ENCODE measurements at regions not wholly inside any gene's neighbourhood (a gene's known extent, or its start where the extent isn't known, plus 50 kb on each side); places are given as distances from the start of the nearest gene placed in this dataset.

DNA sequence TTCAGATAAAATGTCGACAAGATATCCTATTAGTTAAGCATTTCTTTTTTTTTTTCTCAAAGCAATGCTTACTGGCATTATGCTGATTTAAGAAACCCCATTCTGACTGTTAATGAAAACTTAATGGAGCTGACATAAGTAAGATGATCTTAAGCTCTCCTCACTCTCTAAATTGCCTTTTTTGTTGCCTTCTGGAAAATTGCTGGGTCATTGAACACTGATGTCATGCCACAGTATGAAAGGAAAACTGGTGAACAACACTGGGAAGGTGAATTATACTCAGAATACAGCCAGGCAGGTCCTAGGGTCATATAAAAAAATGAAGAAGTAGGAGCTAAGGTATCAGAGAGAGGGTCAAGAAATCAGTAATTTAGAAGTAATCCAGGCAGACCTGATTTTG is 179.9 kb downstream of the BTG1 start:
- H3K9ac ChIP-seq (ENCODE audit: low read length) = no peak overlapping the region
- no peaks in the 10 kb centered on the region for H3K27me3 ChIP-seq (ENCODE audit: control insufficient read depth, insufficient read depth, low read length)
- no peaks in the 10 kb centered on the region for H3K4me1 ChIP-seq (ENCODE audit: control insufficient read depth, insufficient read depth, low read length)
- no peak overlapping the region for H3K4me3 ChIP-seq (ENCODE audit: low read depth, low read length)
- H3K36me3 ChIP-seq (ENCODE audit: control insufficient read depth, insufficient read depth, low read length) = no peaks in the 10 kb centered on the region
- no peak overlapping the region for H3K27ac ChIP-seq (ENCODE audit: low read depth, low read length)
- peaks cover 11% of the 10 kb centered on the region for H3K9me3 ChIP-seq (ENCODE audit: control insufficient read depth, insufficient read depth, low read depth, low read length)

DNA sequence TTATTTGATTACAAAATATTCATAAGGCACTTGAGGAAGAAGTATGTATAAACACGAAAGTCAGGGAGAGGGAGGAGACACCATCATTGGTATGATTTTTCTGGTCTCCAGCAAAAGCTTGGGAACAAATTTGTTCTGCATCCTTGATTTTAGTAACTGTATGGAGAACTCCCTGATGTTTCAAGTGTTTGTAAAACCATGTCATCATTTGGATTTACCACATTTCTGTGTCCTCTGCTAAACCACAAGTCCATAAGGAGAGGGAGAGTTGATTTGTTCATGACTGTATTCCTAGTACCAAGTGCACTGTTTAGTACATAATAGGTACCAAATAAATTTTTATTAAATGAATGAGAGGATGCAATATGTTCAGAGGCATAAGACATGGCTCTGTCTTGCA is 181.1 kb downstream of the BTG1 start:
- Histone ChIP-seq H3K27me3 (ENCODE audit: control insufficient read depth, insufficient read depth, low read length) (no peaks in the 10 kb centered on the region), H3K4me1 (ENCODE audit: control insufficient read depth, insufficient read depth, low read length) (no peaks in the 10 kb centered on the region), H3K9me3 (ENCODE audit: control insufficient read depth, insufficient read depth, low read depth, low read length) (no peaks in the 10 kb centered on the region), H3K4me3 (ENCODE audit: low read depth, low read length) (no peak overlapping the region), H3K27ac (ENCODE audit: low read depth, low read length) (no peak overlapping the region), H3K9ac (ENCODE audit: low read length) (no peak overlapping the region), H3K36me3 (ENCODE audit: control insufficient read depth, insufficient read depth, low read length) (no peaks in the 10 kb centered on the region)

DNA sequence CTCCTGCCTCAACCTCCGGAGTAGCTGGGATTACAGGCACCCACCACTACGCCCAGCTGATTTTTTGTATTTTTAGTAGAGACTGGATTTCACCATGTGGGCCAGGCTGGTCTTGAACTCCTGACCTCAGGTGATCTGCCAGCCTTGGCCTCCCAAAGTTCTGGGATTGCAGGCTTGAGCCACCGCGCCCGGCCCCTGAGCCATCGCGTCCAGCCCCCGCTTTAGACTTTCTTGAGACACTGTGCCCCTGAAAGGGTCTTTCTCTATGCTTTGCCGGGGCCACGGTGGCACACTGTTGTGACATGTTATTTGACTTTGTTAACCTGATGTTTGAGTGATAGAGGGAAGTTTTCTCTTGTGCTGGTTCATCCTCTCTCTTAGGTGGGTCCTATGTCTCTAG is 186.4 kb downstream of the BTG1 start:
- Histone ChIP-seq H3K9me3 (ENCODE audit: control insufficient read depth, insufficient read depth, low read depth, low read length) (no peaks in the 10 kb centered on the region), H3K36me3 (ENCODE audit: control insufficient read depth, insufficient read depth, low read length) (no peaks in the 10 kb centered on the region), H3K9ac (ENCODE audit: low read length) (no peak overlapping the region), H3K4me3 (ENCODE audit: low read depth, low read length) (no peak overlapping the region), H3K27me3 (ENCODE audit: control insufficient read depth, insufficient read depth, low read length) (no peaks in the 10 kb centered on the region), H3K27ac (ENCODE audit: low read depth, low read length) (no peak overlapping the region), H3K4me1 (ENCODE audit: control insufficient read depth, insufficient read depth, low read length) (no peaks in the 10 kb centered on the region; the same call in 1 of the 2 replicates)

DNA sequence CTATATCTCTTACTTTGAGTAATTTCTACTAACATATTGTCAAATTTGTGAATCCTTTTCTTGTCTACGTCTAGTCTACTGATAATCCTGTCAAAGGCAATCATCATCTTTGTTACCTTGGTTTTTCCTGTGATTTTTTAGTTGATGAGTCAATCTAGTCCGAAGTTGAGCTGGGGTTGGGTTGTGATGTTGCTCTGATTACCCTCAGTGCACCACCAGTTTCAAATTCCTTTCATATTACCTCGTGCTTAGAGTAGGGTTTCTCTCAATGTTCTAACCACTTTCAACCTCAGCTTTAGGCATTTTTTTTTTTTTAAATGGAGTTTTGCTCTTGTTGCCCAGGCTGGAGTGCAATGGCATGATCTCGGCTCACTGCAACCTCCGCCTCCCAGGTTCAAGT is 186.8 kb downstream of the BTG1 start:
- H3K9ac ChIP-seq (ENCODE audit: low read length) = no peak overlapping the region
- no peaks in the 10 kb centered on the region for H3K36me3 ChIP-seq (ENCODE audit: control insufficient read depth, insufficient read depth, low read length)
- H3K4me1 ChIP-seq (ENCODE audit: control insufficient read depth, insufficient read depth, low read length) = no peaks in the 10 kb centered on the region; the same call in 1 of the 2 replicates
- H3K4me3 ChIP-seq (ENCODE audit: low read depth, low read length) = no peak overlapping the region
- H3K27ac ChIP-seq (ENCODE audit: low read depth, low read length) = no peak overlapping the region
- no peaks in the 10 kb centered on the region for H3K9me3 ChIP-seq (ENCODE audit: control insufficient read depth, insufficient read depth, low read depth, low read length)
- no peaks in the 10 kb centered on the region for H3K27me3 ChIP-seq (ENCODE audit: control insufficient read depth, insufficient read depth, low read length)

DNA sequence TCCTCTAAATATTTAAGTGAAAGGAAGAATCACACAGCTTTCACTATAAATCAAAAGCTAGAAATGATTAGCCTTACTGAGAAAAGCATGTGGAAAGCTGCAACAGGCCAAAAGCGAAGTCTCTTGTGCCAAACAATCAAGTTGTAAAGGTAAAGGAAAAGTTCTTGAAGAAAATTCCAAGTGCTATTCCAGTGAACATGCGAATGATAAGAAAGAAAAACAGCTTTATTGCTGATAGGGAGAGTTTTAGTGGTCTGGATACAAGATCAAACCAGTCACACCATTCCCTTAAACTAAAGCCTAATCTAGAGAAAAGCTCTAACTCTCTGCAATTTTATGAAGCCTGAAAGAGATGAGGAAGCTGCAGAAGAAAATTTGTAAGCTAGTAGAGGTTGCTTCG is 190.9 kb downstream of the BTG1 start:
- H3K4me3 ChIP-seq (ENCODE audit: low read depth, low read length) = no peak overlapping the region
- H3K9me3 ChIP-seq (ENCODE audit: control insufficient read depth, insufficient read depth, low read depth, low read length) = no peaks in the 10 kb centered on the region
- no peak overlapping the region for H3K27ac ChIP-seq (ENCODE audit: low read depth, low read length)
- no peaks in the 10 kb centered on the region; the same call in 1 of the 2 replicates for H3K4me1 ChIP-seq (ENCODE audit: control insufficient read depth, insufficient read depth, low read length)
- no peak overlapping the region for H3K9ac ChIP-seq (ENCODE audit: low read length)
- no peaks in the 10 kb centered on the region for H3K27me3 ChIP-seq (ENCODE audit: control insufficient read depth, insufficient read depth, low read length)
- no peaks in the 10 kb centered on the region for H3K36me3 ChIP-seq (ENCODE audit: control insufficient read depth, insufficient read depth, low read length)

DNA sequence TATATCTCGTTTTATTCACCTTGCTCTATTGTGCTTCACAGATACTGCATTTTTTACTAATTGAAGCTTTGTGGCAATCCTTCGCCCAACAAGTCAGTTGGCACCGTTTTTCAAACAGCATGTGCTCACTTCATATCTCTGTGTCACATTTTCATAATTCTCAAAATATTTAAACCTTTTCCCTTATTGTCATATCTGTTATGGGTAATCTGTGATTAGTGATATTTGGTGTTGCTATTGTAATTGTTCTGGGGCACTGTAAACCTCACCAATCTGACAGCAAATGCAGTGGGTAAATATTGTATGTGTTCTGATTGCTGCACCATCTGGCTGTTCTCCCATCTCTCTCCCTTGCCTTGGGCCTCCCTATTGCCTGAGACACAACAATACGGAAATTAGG is 191.3 kb downstream of the BTG1 start:
- no peaks in the 10 kb centered on the region for H3K36me3 ChIP-seq (ENCODE audit: control insufficient read depth, insufficient read depth, low read length)
- no peak overlapping the region for H3K9ac ChIP-seq (ENCODE audit: low read length)
- no peak overlapping the region for H3K4me3 ChIP-seq (ENCODE audit: low read depth, low read length)
- H3K4me1 ChIP-seq (ENCODE audit: control insufficient read depth, insufficient read depth, low read length) = no peaks in the 10 kb centered on the region; the same call in 1 of the 2 replicates
- no peak overlapping the region for H3K27ac ChIP-seq (ENCODE audit: low read depth, low read length)
- H3K9me3 ChIP-seq (ENCODE audit: control insufficient read depth, insufficient read depth, low read depth, low read length) = no peaks in the 10 kb centered on the region
- no peaks in the 10 kb centered on the region for H3K27me3 ChIP-seq (ENCODE audit: control insufficient read depth, insufficient read depth, low read length)

DNA sequence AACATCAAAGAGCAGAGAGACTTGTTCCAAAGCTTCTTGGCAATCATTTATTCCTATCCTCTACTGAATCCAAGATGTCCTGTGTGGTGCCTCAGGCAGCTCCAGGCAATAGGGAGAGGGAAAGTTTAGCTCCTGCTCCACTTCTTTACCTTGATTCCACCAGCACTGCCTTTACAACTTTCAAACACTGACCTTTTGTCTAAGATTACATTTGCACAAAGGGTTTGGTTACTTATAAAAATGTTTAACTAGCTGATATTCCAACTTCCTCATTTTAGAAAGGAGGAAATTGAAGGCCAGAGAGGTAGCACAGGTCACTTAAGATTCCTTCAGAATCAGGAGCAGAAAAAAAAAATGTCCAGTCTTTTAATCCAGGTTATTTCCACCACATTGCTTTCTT is 192.7 kb downstream of the BTG1 start:
- Histone ChIP-seq H3K9ac (ENCODE audit: low read length) (no peak overlapping the region), H3K4me3 (ENCODE audit: low read depth, low read length) (no peak overlapping the region), H3K27ac (ENCODE audit: low read depth, low read length) (no peak overlapping the region), H3K27me3 (ENCODE audit: control insufficient read depth, insufficient read depth, low read length) (no peaks in the 10 kb centered on the region), H3K36me3 (ENCODE audit: control insufficient read depth, insufficient read depth, low read length) (no peaks in the 10 kb centered on the region), H3K9me3 (ENCODE audit: control insufficient read depth, insufficient read depth, low read depth, low read length) (no peaks in the 10 kb centered on the region), H3K4me1 (ENCODE audit: control insufficient read depth, insufficient read depth, low read length) (no peaks in the 10 kb centered on the region)

DNA sequence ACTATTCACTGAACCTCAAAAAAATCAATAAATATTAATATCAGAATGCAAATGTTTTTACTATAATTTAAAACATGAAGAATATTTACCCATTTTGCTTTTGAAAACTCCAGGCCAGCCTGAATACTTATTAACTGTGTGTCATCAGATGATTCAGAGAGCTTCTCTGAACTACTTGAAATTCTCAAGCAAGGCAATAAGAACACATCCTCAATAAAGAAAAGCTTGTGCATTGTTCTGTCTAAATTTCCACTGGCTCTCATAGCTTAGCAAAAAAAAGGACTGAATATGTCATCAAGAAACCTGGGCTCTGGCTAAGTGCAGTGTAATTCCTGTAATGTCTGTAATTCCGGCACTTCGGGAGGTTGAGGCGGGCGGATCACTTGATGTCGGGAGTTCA is 194.1 kb downstream of the BTG1 start:
- no peak overlapping the region for H3K9ac ChIP-seq (ENCODE audit: low read length)
- no peak overlapping the region for H3K4me3 ChIP-seq (ENCODE audit: low read depth, low read length)
- no peaks in the 10 kb centered on the region for H3K36me3 ChIP-seq (ENCODE audit: control insufficient read depth, insufficient read depth, low read length)
- H3K9me3 ChIP-seq (ENCODE audit: control insufficient read depth, insufficient read depth, low read depth, low read length) = no peaks in the 10 kb centered on the region
- H3K27me3 ChIP-seq (ENCODE audit: control insufficient read depth, insufficient read depth, low read length) = no peaks in the 10 kb centered on the region
- no peaks in the 10 kb centered on the region for H3K4me1 ChIP-seq (ENCODE audit: control insufficient read depth, insufficient read depth, low read length)
- no peak overlapping the region for H3K27ac ChIP-seq (ENCODE audit: low read depth, low read length)

DNA sequence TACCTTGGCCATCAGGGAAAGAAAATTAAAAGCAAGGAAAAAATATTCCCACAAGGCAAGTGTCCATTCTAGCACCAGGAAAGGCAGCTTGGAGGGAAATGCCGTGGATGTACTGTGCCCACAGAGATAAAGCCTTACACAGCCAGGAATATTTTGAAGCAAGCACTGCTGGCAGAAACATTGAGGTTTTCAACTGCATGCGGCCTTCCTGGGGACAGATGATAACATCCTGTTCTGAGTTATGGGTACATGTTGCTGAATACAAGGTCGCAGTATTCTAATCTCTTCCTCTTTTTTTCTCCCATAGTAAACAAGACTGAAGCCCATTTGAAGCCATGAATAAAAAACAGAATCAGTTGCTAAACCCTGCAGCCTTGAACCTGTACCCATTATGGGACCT is 197.1 kb downstream of the BTG1 start:
- Histone ChIP-seq H3K27ac (ENCODE audit: low read depth, low read length) (no peak overlapping the region), H3K9me3 (ENCODE audit: control insufficient read depth, insufficient read depth, low read depth, low read length) (no peaks in the 10 kb centered on the region), H3K4me1 (ENCODE audit: control insufficient read depth, insufficient read depth, low read length) (no peaks in the 10 kb centered on the region), H3K36me3 (ENCODE audit: control insufficient read depth, insufficient read depth, low read length) (no peaks in the 10 kb centered on the region), H3K9ac (ENCODE audit: low read length) (no peak overlapping the region), H3K27me3 (ENCODE audit: control insufficient read depth, insufficient read depth, low read length) (no peaks in the 10 kb centered on the region), H3K4me3 (ENCODE audit: low read depth, low read length) (no peak overlapping the region)

DNA sequence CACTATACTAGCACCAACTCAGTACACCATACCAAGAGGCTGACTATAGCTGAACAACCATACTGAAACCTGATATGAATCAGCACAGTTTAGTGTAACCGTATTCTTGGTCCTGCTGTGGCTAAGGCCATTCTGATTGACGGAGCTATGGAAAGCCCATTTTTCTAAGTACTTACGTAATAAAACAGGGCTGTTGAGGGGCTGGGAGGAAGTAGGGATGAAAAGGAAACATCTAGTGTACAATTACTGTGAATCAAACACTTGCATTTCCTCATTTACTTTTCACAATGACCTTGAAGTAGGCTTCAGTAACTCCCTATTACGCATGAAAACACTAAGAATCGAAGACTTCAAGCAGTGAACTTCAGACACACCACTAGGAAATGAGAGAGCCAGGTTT is 198.2 kb downstream of the BTG1 start:
- Histone ChIP-seq H3K36me3 (ENCODE audit: control insufficient read depth, insufficient read depth, low read length) (no peaks in the 10 kb centered on the region), H3K4me1 (ENCODE audit: control insufficient read depth, insufficient read depth, low read length) (no peaks in the 10 kb centered on the region), H3K27ac (ENCODE audit: low read depth, low read length) (no peak overlapping the region), H3K9me3 (ENCODE audit: control insufficient read depth, insufficient read depth, low read depth, low read length) (no peaks in the 10 kb centered on the region), H3K9ac (ENCODE audit: low read length) (no peak overlapping the region), H3K4me3 (ENCODE audit: low read depth, low read length) (no peak overlapping the region), H3K27me3 (ENCODE audit: control insufficient read depth, insufficient read depth, low read length) (no peaks in the 10 kb centered on the region)

DNA sequence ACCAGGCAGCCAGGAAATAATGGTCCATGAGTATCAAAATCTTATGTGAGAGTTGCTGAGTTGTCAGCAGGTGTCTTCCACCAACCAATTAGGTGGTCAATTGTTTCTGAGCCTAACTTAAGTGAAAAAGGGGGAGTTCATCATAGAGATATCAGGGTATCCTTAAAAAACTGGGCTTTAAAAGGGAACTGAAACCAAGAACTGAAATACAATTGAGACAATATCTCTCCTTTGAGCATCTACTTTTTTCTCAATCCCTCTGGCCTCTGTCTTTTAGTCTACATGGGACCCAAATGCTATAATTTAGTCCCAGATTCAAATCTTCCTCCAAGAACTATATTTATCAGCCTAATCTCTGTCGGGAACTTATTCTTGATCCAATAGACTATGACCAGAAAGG is 201.0 kb downstream of the BTG1 start:
- H3K36me3 ChIP-seq (ENCODE audit: control insufficient read depth, insufficient read depth, low read length) = no peaks in the 10 kb centered on the region

More for the DNA sequence above, 201.0 kb downstream of the BTG1 start:
- H3K27me3 ChIP-seq (ENCODE audit: control insufficient read depth, insufficient read depth, low read length) = no peaks in the 10 kb centered on the region
- no peak overlapping the region for H3K9ac ChIP-seq (ENCODE audit: low read length)
- H3K4me1 ChIP-seq (ENCODE audit: control insufficient read depth, insufficient read depth, low read length) = no peaks in the 10 kb centered on the region
- no peak overlapping the region for H3K27ac ChIP-seq (ENCODE audit: low read depth, low read length)
- no peaks in the 10 kb centered on the region for H3K9me3 ChIP-seq (ENCODE audit: control insufficient read depth, insufficient read depth, low read depth, low read length)
- H3K4me3 ChIP-seq (ENCODE audit: low read depth, low read length) = no peak overlapping the region

Measured in HUES6 (cell line).